A673 (cell line): ENCODE measurements at regions not wholly inside any gene's neighbourhood (a gene's known extent, or its start where the extent isn't known, plus 50 kb on each side); places are given as distances from the start of the nearest gene placed in this dataset.

Experiments
- EZH2 ChIP-seq: fragments of 200-600 bp; sonication (generic); IDR thresholded peaks from 2 replicates; pipeline ENCODE4 v1.6.1; 2017; ENCODE audit warnings: borderline replicate concordance, low read depth, mild to moderate bottlenecking, mixed read lengths, antibody characterized with exemption, low read length; ENCODE audit not compliant: poor library complexity, severe bottlenecking
- TF ChIP-seq, protein P1 (sequence below): fragments of 300-800, 200-600 bp; sonication (generic); conservative IDR thresholded peaks from 2 replicates; pipeline ENCODE4 v1.5.1; 2017; ENCODE audit warnings: low read depth, mild to moderate bottlenecking, antibody characterized with exemption, low read length, moderate library complexity, mixed read lengths

GRCh38 chr20:61053889-61054288 lies 198.2 kb upstream of the CDH4 start:
- TF ChIP-seq, protein P1, sequence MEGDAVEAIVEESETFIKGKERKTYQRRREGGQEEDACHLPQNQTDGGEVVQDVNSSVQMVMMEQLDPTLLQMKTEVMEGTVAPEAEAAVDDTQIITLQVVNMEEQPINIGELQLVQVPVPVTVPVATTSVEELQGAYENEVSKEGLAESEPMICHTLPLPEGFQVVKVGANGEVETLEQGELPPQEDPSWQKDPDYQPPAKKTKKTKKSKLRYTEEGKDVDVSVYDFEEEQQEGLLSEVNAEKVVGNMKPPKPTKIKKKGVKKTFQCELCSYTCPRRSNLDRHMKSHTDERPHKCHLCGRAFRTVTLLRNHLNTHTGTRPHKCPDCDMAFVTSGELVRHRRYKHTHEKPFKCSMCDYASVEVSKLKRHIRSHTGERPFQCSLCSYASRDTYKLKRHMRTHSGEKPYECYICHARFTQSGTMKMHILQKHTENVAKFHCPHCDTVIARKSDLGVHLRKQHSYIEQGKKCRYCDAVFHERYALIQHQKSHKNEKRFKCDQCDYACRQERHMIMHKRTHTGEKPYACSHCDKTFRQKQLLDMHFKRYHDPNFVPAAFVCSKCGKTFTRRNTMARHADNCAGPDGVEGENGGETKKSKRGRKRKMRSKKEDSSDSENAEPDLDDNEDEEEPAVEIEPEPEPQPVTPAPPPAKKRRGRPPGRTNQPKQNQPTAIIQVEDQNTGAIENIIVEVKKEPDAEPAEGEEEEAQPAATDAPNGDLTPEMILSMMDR = no peak
- no peak for TF ChIP-seq EZH2
